NCI-H1436 treated with DMSO at 0.1 percent for 48 hours (cell line): ENCODE measurements at regions not wholly inside any gene's neighbourhood (a gene's known extent, or its start where the extent isn't known, plus 50 kb on each side); places are given as distances from the start of the nearest gene placed in this dataset.

Experiments used
- DNase-seq: peaks from one replicate; lab custom pipeline; 2025; lab: John Stamatoyannopoulos, UW

- DNase-seq, result no peak
Observed at GRCh38 chr9:107751567-107752210, 262.1 kb upstream of the KLF4 start.

DNA sequence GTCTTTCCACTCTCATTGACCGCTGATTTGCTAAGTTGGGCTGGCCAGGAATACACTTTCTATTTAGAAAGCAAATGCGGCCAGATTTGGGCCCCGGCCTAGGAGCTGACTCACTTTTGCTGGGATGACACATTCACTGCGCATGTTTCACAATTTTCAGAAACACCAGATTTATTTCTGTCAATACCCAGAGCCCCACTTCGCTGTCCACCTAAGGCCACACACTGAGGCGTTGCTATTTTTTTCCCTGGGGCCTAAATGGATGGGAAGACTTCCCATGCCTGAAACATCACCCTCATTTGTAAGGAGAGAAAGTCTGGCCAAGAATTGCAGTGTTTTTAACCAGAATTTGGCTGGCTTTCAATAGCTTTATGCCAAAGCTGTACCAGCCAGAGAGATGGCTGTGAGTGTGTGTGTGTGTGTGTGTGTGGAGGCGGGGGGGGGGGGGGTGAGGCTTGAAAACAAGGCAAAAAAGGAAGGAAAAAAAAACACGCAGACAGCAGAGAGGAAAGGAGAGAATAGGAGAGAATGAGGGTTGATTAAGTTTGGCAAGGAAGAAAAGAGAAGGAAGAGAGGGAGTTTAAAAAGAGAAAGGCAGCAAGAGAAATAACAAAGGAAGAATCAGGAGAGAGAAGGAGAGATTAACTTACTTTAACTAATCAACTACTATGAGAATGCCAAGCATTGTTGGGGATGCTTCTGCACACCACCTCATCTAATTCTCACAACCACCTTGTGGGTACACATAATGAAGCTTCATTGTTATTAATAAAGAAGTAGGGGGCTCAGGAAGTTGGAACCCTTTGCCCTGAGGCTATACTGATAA, 261.4 kb upstream of the KLF4 start:
- no peak for DNase-seq

- no peak for DNase-seq
Observed at GRCh38 chr9:107749787-107750444, 260.3 kb upstream of the KLF4 start.

- no peak for DNase-seq
Observed at GRCh38 chr9:107744873-107745272, 255.3 kb upstream of the KLF4 start.

DNA sequence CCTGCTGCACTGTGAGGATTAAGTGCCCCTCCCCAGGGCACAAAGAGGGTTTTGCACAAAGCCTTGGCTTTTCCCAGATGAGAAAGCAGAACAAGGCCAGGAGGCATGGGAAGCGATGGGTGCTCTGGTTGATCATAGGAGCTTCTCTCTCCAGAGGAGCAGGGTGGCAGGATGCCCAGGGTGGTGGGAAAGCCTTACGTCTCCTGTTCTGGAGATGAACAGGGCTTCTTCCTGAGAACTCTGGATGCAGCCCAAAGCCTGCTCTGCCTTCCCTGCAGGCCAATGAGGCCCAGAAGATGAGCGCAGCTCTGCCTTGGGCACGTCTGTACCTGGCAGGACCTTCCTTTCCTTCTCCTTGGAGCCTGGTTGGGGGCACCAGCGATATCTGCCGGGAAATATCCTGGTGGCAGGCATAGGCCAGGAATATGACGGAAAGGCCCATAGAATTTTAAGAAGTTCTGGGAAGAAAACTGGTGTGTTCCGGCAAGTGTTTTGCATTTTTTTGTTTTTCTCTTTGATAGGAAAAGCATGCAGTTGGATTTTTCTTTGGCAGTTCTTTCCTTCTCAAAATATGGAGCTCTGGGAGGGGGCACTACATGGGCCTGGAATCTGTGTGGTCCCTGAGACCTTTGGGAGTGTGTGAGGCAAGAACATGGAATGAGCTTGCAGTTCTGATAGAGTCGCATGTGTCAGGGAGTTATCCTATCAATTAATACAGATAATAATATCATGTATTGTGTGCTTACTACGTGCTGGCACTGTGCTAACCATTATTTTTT, 253.2 kb upstream of the KLF4 start:
- DNase-seq, result no peak

DNA sequence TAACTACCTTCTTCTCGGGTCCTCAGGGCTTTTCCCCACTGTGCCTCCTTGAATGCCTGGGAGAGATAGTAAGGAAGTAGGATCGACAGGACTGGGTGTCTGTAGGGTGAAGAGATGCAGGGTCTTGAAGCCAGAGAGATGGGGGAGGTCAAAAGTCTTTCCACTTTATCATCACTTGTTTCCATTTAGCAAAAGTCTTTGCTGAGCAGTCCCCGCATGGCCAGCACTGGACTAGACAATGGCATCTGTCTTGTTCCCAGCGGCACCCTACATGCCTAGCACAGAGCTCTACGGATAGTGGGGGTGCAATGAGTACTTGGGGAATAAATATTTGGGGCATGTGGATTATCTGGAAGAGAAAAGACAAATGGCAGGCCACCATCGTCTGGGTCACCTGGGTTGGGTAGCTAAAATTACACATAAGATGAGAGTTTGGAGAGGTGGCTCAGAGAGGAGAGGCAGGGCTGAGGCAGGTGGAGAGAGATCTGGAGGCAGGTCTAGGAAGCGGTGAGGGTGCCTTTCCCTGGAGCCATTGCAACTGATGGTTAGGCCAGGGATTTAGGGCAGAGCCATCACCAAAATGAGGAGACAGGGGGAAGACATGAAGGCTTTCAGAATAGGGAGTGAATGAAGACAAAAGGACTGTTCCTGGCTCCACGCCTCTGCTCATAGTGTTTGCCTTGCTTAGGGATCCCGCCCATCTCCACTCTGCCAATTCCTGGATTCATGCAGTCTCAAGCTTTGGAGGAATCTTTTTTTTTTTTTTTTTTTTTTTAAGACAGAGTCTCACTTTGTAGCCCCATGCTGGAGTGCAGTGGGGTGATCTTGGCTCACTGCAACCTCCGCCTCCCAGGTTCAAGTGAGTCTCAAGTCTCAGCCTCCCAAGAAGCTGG, 250.8 kb upstream of the KLF4 start:
- no peak for DNase-seq

GRCh38 chr9:107739601-107740082, 250.1 kb upstream of the KLF4 start:
- no peak for DNase-seq

DNA sequence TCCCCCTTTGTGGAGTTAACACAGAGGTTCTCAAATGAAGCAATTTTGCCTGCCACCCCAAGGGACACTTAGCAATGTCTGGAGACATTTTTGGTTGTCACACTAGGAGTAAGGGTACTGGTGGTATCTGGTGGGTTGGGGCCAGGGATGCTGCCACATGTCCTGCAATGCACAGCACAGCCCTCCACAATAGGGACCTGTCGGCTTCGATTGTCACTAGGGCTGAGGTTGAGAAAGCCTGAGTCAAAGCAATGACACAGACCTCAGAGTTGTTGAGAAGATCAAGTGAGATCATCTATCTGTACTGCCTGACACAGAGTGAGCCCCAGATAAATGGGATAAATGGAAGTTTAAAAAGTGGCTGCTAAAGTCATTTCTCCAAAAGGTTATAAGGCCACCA, 249.2 kb upstream of the KLF4 start:
- no peak for DNase-seq

GRCh38 chr9:107737987-107738743, 248.6 kb upstream of the KLF4 start:
- peak; percentile 28 for DNase-seq

GRCh38 chr9:107737610-107737986, 248.0 kb upstream of the KLF4 start:
- no peak for DNase-seq

- DNase-seq, result no peak
Observed at GRCh38 chr9:107735821-107736220, 246.3 kb upstream of the KLF4 start.

DNA sequence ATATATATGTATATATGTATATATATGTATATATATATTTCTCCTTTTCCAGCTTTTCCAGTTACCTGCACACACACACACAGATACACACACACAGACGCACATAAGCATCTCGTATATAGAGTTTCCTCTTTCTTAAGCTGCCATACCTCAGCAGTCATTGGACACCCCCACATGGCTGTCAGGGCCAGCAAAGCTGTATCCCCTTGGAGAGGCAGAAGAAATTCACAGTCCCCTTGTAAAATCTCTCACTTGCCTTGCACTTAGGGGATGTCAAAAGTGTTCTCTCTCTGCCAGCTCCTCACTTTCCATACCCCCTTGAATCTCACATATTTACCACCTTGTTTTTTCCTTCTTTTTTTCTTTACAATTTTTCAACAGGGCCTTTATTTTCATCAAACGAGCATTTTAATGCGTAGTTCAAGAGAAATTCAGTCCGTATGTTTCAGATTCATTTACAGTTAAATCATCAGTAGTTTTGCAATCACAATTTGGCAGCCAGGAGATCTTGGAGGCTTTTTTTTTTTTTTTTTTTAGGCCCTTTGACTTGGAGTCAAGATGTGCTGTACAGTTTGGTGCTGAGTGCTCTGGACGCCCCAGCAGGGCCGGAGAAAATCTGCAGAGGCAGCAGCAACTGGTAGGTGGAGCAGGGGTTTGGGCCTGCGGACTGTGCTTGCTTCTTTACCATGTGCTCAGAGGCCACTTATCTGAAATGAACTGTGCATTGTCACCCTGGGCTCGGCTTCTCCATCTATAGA, 244.9 kb upstream of the KLF4 start:
- DNase-seq, result no peak

- DNase-seq, result no peak
Observed at GRCh38 chr9:107733523-107733894, 243.9 kb upstream of the KLF4 start.

DNA sequence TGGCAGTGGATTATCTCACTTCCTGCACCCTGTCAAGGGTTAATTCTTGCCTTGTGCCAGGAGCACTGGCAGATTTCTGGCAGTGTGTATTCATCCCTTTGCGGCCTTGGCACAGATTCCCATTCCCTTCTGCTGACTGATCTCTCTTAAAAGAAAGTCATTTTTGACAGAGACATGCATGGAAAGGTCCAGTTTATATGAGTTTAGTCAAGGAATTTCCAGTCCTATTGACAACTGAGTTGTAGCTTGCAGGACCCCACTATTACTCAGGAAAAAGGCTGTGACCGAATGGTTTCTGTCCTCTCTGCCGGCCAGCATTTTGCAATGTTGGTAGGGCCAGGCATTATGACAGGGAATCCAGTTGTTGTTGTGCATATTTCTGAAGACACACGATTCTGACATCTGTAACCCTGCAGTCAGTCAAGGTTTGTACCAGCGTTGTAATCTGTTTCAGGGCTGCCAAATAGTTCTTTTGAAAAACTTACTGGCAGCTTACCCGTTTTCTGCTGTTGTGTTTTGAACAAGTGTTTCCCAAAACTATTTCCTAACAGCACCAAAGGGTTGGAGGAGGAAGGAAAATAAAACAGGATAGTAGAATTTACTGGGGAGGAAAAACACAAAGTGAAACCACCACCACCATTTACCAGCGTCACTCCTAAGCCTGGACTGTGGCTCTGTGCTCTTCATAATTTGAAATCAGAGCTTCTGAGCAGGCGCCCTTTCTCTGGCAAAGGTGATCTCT, 243.4 kb upstream of the KLF4 start:
- DNase-seq, result no peak

DNA sequence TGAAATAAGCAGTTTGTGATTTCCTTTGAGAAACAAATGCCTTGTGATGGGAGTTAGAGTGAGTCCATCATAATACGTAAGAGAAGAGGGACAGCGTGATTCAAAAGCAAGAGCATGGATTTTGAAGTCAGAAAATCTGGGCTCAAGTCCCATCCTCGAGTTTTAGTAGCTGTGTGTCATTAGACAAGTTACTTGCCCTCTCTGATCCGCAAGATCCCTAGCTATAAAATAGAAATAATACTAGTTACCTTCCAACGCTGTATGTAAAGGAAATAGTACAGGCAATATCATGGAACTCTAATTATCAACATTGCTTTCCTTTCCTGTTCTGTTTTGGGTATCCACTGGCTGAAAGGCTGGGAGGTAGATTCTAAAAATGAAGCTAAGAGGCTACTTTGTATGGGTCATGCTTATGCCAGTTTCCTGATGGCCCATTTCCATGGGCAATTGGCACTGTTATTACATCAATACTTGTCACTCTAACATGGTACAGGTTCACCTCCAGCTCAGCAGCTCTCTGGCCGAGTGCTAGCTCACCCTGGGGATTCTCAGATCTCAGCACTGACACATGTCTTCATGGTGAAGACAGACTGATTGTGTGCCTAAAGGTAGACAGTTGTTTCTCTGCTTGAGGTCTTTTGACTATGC, 241.7 kb upstream of the KLF4 start:
- DNase-seq, result no peak

DNA sequence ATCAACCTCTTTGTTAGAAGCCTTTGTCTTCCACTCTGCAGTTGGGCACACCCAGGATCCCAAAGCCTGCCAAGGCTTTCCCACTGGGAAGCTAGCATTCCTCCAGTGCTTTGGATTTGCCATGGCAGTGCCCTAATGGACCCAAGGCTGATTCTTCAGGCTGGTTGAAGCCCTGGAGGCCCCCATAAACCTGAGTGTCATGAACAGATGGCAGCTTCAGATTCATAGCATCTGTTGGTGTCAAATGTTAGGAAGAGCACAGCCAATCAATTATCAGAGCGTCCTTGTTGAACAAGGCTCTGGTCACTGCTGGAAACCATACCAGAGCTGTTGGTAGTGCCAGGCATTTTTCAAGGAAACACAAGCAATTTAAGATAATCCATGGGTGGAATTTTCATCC, 241.1 kb upstream of the KLF4 start:
- DNase-seq, result no peak

DNA sequence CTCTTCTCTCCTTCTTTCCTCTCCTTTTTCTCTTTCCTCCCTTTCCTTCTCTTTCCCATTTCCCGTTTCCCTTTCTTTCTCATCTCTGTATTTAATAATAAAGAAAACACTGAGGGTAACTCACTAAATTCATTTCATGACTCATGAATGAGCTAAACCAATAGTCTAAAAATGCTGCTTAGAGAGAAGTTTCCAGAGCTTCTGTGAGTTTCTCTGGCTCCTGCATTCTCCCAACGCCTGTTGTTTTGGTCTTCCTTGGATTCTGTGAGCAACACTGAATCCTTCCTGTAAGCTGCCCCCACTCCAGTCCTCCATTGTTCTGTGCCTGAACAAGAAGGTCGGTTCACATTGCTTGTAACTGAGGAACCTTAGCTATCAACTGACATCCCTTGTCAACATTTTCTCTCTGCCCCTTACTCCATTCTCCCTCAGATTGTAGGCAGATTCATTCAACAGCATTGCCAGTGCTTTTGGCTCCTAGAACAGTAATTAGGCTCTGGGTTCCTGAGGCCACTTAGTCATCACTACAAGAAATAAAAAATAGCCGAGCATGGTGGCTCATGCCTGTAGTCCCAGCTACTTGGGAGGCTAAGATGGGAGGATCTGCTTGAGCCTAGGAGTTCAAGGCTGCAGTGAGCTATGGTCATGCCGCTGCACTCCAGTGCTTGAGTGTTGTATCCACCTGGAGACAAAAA, 237.7 kb upstream of the KLF4 start:
- DNase-seq, result no peak

DNA sequence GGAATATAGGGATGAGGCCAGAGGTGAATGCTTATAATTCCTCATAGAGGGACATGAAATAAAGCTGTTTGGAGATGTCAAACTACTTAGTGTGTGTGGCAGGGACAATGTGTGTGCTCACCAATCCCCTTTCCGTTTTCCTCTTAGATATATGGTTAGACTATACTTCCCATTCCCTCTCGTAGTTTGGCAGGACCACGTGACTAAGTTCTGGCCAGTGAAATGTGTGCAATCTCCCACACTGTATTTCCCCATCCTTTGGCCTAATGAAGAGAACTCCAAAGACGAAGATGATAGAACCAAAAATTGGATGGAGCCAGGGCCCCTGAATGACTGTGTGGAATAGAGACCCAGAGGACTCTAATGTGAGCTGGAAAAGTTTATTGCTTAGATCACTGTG, 233.4 kb upstream of the KLF4 start:
- no peak for DNase-seq
